IPS DF 6.9 (cell line): ENCODE measurements at regions not wholly inside any gene's neighbourhood (a gene's known extent, or its start where the extent isn't known, plus 50 kb on each side); places are given as distances from the start of the nearest gene placed in this dataset.

ENCODE experiments used
- DNase-seq: peaks from one replicate; pipeline ENCODE4 v3.0.0-alpha.2; 2013; ENCODE audit warnings: low read depth, low spot score
- H3K27ac ChIP-seq: one replicate; pipeline ENCODE4 v1.5.1; 2013; ENCODE audit warnings: low read length, control low read depth
- H3K27me3 ChIP-seq: 2 replicates; pipeline ENCODE4 v1.6.1; 2013; ENCODE audit warnings: mild to moderate bottlenecking, low read length; ENCODE audit not compliant: control insufficient read depth, insufficient read depth
- H3K36me3 ChIP-seq: 2 replicates; pipeline ENCODE4 v1.6.1; 2013; ENCODE audit warnings: low read length; ENCODE audit not compliant: control insufficient read depth, insufficient read depth
- H3K4me1 ChIP-seq: 2 replicates; pipeline ENCODE4 v1.6.1; 2013; ENCODE audit warnings: low read length; ENCODE audit not compliant: control insufficient read depth, insufficient read depth
- H3K4me3 ChIP-seq: 2 replicates; pipeline ENCODE4 v1.5.1; 2013; ENCODE audit warnings: mild to moderate bottlenecking, low read length
- H3K9me3 ChIP-seq: 2 replicates; pipeline ENCODE4 v1.6.1; 2013; ENCODE audit warnings: low read length, inconsistent platforms; ENCODE audit not compliant: control insufficient read depth, insufficient read depth
- WGBS: extraction: QIAGEN DNeasy Blood & Tissue Kit; methylation state at CpG from one replicate; pipeline ENCODE4 v1.1.7; 2013; ENCODE audit warnings: mixed read lengths, missing lambda C conversion rate; ENCODE audit not compliant: insufficient read length, insufficient coverage; 5-methylcytosine and 5-hydroxymethylcytosine counted together

DNA sequence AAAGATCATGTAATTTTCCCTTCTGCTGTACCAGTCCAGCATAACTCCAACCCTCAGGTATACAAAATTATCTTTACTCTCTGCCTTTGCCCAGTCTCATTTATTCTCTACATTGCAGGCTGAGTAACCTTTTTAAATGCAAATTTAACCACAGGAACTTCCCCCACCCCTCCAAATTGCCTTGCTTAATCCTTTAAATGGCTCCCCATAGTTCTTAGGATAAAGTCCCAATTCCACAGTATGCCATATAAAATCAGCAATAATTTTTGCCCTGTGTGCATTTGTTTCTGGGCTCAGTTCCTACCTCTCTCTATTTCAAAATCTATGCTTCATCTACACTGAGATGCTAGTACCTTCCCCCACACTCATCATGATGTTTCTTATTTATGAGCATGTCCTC, 879.7 kb downstream of the RPA4 start:
- H3K9me3 ChIP-seq, result no peaks in the 10 kb centered on the region
- no peaks in the 10 kb centered on the region for H3K36me3 ChIP-seq
- DNase-seq, result no peak
- no peak overlapping the region for H3K4me3 ChIP-seq
- H3K27ac ChIP-seq, result no peak overlapping the region
- H3K27me3 ChIP-seq, result no peaks in the 10 kb centered on the region
- H3K4me1 ChIP-seq, result no peaks in the 10 kb centered on the region

DNA sequence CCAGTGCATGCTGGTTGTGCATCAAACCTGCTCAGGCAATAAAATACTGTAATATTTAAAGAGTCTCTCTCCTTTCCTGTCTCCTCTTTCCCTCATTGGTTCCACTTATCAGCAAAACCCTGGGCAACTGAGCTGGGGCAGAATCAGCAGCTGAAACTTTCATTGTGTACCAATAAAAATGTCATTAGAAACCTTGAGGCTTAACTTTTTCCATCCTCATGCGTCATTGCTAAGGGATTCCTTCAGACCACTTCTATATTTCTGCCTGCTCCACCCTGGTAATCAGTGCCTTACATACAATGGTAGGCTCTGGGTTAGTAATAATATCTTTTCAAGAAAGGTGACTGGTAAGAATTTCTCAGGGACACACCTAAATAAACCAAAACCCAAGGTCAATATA, 880.3 kb downstream of the RPA4 start:
- no CpG with 5 or more reads among the region's 1 CpG for WGBS
- Histone ChIP-seq H3K4me3 (no peak overlapping the region), H3K4me1 (no peaks in the 10 kb centered on the region), H3K36me3 (no peaks in the 10 kb centered on the region), H3K27me3 (no peaks in the 10 kb centered on the region), H3K27ac (no peak overlapping the region), H3K9me3 (no peaks in the 10 kb centered on the region)
- no peak for DNase-seq

DNA sequence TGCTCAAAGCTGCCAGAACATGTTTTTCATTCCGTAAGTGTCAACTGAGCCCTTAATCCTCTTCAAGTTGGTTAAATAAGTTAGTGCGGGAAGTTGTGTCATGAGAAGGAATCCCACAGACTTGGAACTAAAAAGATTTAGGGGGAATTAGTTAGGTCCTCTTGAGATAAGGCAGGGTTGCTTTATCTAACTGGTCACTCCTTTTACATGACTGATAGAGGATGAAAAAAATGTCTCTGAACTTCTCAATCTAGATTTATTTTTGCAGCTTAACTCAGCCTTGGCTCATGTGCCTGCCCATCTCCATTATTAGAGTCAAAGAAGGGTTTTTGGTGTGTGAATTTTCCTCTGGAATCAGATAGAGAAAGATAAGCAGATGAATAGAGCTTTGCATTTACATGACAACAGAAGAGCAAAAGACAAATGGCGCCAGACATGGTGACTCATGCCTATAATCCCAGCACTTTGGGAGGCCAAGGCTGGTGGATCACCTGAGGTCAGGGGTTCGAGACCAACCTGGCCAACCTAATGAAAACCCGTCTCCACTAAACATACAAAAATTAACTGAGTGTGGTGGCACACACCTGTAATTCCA, 882.9 kb downstream of the RPA4 start:
- Histone ChIP-seq H3K4me1 (no peaks in the 10 kb centered on the region), H3K27ac (no peak overlapping the region), H3K27me3 (no peaks in the 10 kb centered on the region), H3K36me3 (no peaks in the 10 kb centered on the region), H3K9me3 (no peaks in the 10 kb centered on the region), H3K4me3 (no peak overlapping the region)
- DNase-seq, result no peak
- WGBS, result no CpG with 5 or more reads among the region's 5 CpGs

DNA sequence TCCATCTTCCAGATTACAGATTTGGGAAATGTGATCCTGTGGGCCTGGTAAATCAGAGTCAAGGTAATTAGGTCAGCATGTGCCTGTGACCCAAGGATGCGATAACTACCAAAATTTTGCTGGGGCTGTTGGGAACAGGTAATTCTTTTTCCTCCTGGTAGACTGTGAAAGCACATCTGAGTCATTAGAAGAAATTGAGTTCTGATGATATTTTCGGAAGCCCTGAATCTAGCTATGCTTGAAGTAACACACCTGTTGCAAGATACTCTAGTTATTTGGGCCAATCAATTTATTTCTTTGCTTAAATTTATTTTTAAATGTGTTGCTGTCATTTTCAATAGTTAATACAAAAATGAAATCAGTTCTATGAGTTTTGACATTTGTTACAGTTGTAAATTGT, 903.6 kb downstream of the RPA4 start:
- DNase-seq, result no peak
- no peaks in the 10 kb centered on the region for H3K9me3 ChIP-seq
- no peaks in the 10 kb centered on the region for H3K36me3 ChIP-seq
- no peaks in the 10 kb centered on the region for H3K27me3 ChIP-seq
- H3K27ac ChIP-seq, result no peak overlapping the region
- WGBS, result no CpG with 5 or more reads among the region's 2 CpGs
- H3K4me1 ChIP-seq, result no peaks in the 10 kb centered on the region
- H3K4me3 ChIP-seq, result no peak overlapping the region

DNA sequence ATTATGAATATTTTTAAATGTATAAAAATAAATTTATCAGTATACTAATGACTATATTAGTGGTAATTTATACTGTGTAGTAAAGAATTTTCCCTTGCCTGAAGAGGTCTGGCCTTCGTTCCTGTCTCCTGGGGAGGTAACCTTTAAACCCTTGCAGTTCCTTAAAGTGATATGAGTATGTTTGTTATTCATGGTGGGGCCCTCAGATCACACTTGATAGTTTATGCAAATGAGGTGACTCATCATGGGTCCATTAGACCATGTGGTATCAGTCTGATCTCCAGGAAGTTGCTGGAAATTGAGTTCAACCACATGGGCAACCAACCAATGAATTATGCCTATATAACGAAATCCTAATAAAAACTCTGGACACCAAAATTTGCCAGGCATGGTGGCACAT, 904.1 kb downstream of the RPA4 start:
- H3K27ac ChIP-seq, result no peak overlapping the region
- no peaks in the 10 kb centered on the region for H3K36me3 ChIP-seq
- H3K4me1 ChIP-seq, result no peaks in the 10 kb centered on the region
- WGBS, result no CpG with 5 or more reads among the region's 2 CpGs
- no peak for DNase-seq
- H3K4me3 ChIP-seq, result no peak overlapping the region
- no peaks in the 10 kb centered on the region for H3K27me3 ChIP-seq
- H3K9me3 ChIP-seq, result no peaks in the 10 kb centered on the region

DNA sequence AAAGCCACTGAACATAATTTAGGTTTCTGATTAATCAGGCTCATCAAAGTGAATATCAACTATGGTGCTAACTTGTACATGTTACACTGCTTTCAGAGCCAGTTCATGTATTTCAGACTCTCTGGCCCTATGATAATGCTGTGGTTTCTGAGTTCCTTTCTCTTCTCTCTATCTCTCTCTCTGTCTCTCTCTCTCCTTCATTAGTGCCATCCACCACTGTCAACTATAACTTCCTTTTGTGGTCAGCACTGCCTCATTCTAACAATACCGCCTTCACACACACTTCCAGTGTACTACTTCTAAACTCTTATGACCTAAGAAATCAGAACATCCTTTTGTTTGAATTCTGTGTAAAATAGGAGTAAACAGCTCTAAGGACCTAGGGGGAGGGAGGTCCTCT, 907.1 kb downstream of the RPA4 start:
- DNase-seq, result no peak
- H3K27me3 ChIP-seq, result no peaks in the 10 kb centered on the region
- H3K4me1 ChIP-seq, result no peaks in the 10 kb centered on the region
- H3K9me3 ChIP-seq, result no peaks in the 10 kb centered on the region
- H3K27ac ChIP-seq, result no peak overlapping the region
- no peaks in the 10 kb centered on the region for H3K36me3 ChIP-seq
- H3K4me3 ChIP-seq, result no peak overlapping the region
- no CpG with 5 or more reads among the region's 1 CpG for WGBS

DNA sequence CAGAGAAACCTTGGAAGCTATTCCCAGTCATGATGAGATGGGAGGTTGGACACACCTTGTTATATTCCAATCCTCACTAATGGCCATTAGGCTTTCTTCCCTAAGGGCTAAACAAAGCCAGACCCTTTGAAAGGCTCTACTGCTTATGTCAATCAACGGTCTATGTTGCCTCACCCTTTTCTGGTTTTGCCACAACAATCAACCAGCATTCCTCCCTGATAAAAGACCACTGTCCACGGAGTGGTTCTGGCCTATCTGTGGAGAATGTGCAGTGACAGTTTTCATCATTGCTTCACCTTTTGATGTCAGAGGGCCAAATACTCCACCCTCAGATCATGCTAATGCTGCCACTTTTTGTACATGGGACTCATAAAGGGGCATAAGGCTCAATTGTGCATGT, 913.4 kb downstream of the RPA4 start:
- H3K36me3 ChIP-seq, result no peaks in the 10 kb centered on the region
- WGBS, result no CpG with 5 or more reads among the region's 2 CpGs
- no peak for DNase-seq
- no peaks in the 10 kb centered on the region for H3K27me3 ChIP-seq
- H3K9me3 ChIP-seq, result no peaks in the 10 kb centered on the region
- H3K4me1 ChIP-seq, result no peaks in the 10 kb centered on the region
- H3K27ac ChIP-seq, result no peak overlapping the region
- no peak overlapping the region for H3K4me3 ChIP-seq

DNA sequence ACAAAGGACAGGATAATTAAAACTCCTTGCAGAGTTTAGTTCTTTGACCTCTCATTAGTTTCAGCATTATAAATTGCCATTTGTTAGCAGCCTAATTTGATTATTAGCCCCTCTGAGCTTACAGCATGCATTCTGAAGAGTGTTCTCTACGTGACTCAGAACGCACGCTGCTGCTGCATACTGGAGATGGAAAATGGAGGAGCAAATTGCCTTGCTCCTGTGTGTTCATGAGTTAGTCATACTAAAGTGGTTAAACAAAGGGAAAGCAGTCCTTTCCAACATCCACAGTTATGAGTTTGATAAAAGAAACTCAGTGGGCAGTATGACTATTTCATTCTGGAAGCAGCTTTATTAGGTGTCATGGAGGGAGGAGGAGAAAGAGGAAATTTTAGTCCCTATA, 922.5 kb downstream of the RPA4 start:
- Histone ChIP-seq H3K36me3 (no peaks in the 10 kb centered on the region), H3K9me3 (no peaks in the 10 kb centered on the region), H3K4me1 (no peaks in the 10 kb centered on the region), H3K27ac (no peak overlapping the region), H3K4me3 (no peak overlapping the region), H3K27me3 (no peaks in the 10 kb centered on the region)
- DNase-seq, result no peak
- no CpG with 5 or more reads among the region's 3 CpGs for WGBS

DNA sequence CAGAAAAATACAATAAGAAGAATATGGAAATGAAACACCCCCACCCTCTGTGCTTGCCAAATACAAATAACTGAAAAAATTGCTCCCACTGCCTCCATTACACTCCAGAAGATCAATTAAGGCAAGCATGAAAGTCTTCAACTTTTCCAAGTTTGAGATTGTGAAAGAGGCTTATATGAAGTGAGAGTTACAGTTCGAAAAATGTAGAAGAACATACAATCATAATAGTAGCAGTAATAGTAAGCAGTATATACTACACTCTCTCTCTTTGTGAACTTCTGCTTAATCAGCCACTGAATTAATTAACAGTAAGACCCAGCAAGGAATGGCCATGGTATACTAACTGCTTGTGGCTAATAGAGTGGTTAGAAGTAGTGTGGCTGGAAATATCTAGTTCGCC, 923.2 kb downstream of the RPA4 start:
- H3K27me3 ChIP-seq, result no peaks in the 10 kb centered on the region
- H3K9me3 ChIP-seq, result no peaks in the 10 kb centered on the region
- no peak overlapping the region for H3K27ac ChIP-seq
- no peak for DNase-seq
- no peaks in the 10 kb centered on the region for H3K36me3 ChIP-seq
- no peak overlapping the region for H3K4me3 ChIP-seq
- no peaks in the 10 kb centered on the region for H3K4me1 ChIP-seq
- no CpG with 5 or more reads among the region's 2 CpGs for WGBS

DNA sequence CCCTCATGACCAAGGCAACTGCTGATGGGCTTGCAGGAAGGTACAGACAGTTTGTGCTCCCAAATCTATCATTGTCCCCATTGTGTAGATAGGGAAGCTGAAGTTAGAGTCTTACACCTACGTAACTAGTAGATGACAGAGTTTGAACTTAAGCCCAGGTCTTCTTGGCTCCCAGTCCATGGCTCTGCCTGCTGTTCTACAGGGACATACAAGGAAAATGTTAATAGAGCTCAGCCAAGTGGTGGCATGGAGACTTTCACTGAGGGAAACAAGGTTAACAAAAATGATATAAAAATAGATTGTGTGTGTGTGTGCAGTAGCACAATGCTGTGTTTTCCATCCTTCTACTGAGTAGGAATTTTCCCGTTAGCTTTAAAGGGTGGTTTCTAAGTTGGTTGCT, 936.5 kb downstream of the RPA4 start:
- H3K4me3 ChIP-seq, result no peak overlapping the region
- H3K27me3 ChIP-seq, result no peaks in the 10 kb centered on the region
- no CpG with 5 or more reads among the region's 2 CpGs for WGBS

DNA sequence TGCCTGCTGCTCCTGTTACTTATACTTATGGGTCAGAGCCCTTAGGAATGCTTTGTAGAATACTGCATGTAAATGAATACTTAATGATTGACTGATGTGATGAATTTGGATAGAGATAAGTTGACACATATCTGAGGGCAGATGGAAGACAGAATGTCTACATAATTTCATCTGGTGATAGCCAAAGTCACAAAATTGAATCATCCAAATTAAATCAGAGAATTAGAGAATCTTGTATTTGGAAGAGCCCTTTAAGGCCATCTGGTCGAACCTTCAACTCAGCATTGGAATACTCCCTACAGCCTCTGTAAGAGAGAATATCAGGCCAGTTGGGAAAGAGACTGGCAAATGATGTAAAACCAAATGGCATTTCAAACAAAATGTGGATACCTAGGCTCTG, 944.8 kb downstream of the RPA4 start:
- no peaks in the 10 kb centered on the region for H3K9me3 ChIP-seq
- H3K27ac ChIP-seq, result no peak overlapping the region
- no peak for DNase-seq
- no peaks in the 10 kb centered on the region for H3K36me3 ChIP-seq
- H3K4me1 ChIP-seq, result no peaks in the 10 kb centered on the region
- H3K4me3 ChIP-seq, result no peak overlapping the region
- no peaks in the 10 kb centered on the region for H3K27me3 ChIP-seq
- WGBS, result no CpG with 5 or more reads among the region's 1 CpG

More for the DNA sequence above, 936.5 kb downstream of the RPA4 start:
- Histone ChIP-seq H3K36me3 (no peaks in the 10 kb centered on the region), H3K4me1 (no peaks in the 10 kb centered on the region), H3K27ac (no peak overlapping the region), H3K9me3 (no peaks in the 10 kb centered on the region)
- DNase-seq, result no peak
